Activated B cell treated with CpG ODN at 0.5 μM for 24 hours (primary cell): ENCODE measurements at regions not wholly inside any gene's neighbourhood (a gene's known extent, or its start where the extent isn't known, plus 50 kb on each side); places are given as distances from the start of the nearest gene placed in this dataset.

Source experiments
- ATAC-seq: fragments of 200-7000 bp; cut with Tn5 transposase; one replicate; pipeline ENCODE4 v1.10.0; 2021; ENCODE audit warnings: low read depth, mild to moderate bottlenecking, moderate library complexity
- CTCF ChIA-PET: fragments of 350-600 bp; sonication (Branson Sonifier 250); formaldehyde crosslinking; loops from one replicate; lab custom pipeline; 2021; ENCODE audit warnings: antibody characterized with exemption; lab: Charles Lee
- POLR2A ChIA-PET: fragments of 350-600 bp; sonication (Branson Sonifier 250); formaldehyde crosslinking; loops from one replicate; lab custom pipeline; 2021; ENCODE audit warnings: antibody characterized with exemption; lab: Charles Lee
- DNase-seq: peaks from one replicate; pipeline ENCODE4 v3.0.0; 2022
- H3K27ac Mint-ChIP-seq: one replicate; pipeline ENCODE4 v1.8.0; 2020; ENCODE audit warnings: mixed read lengths
- H3K27me3 Mint-ChIP-seq: one replicate; pipeline ENCODE4 v1.8.0; 2021; ENCODE audit warnings: mixed read lengths
- H3K36me3 Mint-ChIP-seq: one replicate; pipeline ENCODE4 v1.8.0; 2021; ENCODE audit warnings: low read depth, mixed read lengths
- H3K4me1 Mint-ChIP-seq: one replicate; pipeline ENCODE4 v1.8.0; 2021; ENCODE audit warnings: mixed read lengths
- H3K4me3 Mint-ChIP-seq: one replicate; pipeline ENCODE4 v1.8.0; 2020; ENCODE audit warnings: mild to moderate bottlenecking, mixed read lengths
- H3K9me3 Mint-ChIP-seq: one replicate; pipeline ENCODE4 v1.8.0; 2020; ENCODE audit warnings: mixed read lengths
- CTCF ChIP-seq: fragments of 200-600 bp; IDR thresholded peaks from one replicate; pipeline ENCODE4 v1.8.0; 2022; ENCODE audit warnings: antibody characterized with exemption, mild to moderate bottlenecking
- intact Hi-C: fragments of 100-400 bp; cut with micrococcal nuclease; formaldehyde crosslinking; loops from one replicate; pipeline ENCODE4 v1.15.1; 2024

GRCh38 chr4:160020804-160021203 lies 917.9 kb downstream of the RAPGEF2 start:
- no peak for TF ChIP-seq CTCF
- intact Hi-C loops: no loop called here
- Mint-ChIP-seq H3K27ac (no peak overlapping the region), H3K36me3 (no peaks in the 10 kb centered on the region), H3K27me3 (no peaks in the 10 kb centered on the region), H3K4me3 (no peak overlapping the region), H3K9me3 (peaks cover 7% of the 10 kb centered on the region), H3K4me1 (no peaks in the 10 kb centered on the region)
- ChIA-PET CTCF (no interaction called here), POLR2A (no interaction called here)
- no peak for ATAC-seq
- DNase-seq: no peak

- CTCF ChIA-PET: no interaction called here
- no peaks in the 10 kb centered on the region for H3K27me3 Mint-ChIP-seq
- no peak overlapping the region for H3K27ac Mint-ChIP-seq
- no peak for TF ChIP-seq CTCF
- DNase-seq (no peak), ATAC-seq (no peak)
- intact Hi-C loops: no loop called here
- no peaks in the 10 kb centered on the region for H3K36me3 Mint-ChIP-seq
- no peak overlapping the region for H3K4me3 Mint-ChIP-seq
- POLR2A ChIA-PET: no interaction called here
- peaks cover 5% of the 10 kb centered on the region for H3K9me3 Mint-ChIP-seq
- H3K4me1 Mint-ChIP-seq: no peaks in the 10 kb centered on the region
These were observed 919.0 kb downstream of the RAPGEF2 start for GRCh38 chr4:160021870-160022269.

GRCh38 chr4:160026721-160027120 lies 923.8 kb downstream of the RAPGEF2 start:
- Mint-ChIP-seq H3K4me1 (no peaks in the 10 kb centered on the region), H3K9me3 (peaks cover 2% of the 10 kb centered on the region), H3K4me3 (no peak overlapping the region), H3K27me3 (no peaks in the 10 kb centered on the region), H3K27ac (no peak overlapping the region), H3K36me3 (no peaks in the 10 kb centered on the region)
- CTCF ChIA-PET: no interaction called here
- no peak for TF ChIP-seq CTCF
- intact Hi-C loops: no loop called here
- DNase-seq (no peak), ATAC-seq (no peak)
- POLR2A ChIA-PET: no interaction called here

- TF ChIP-seq CTCF: no peak
- Mint-ChIP-seq H3K4me1 (no peaks in the 10 kb centered on the region), H3K9me3 (no peaks in the 10 kb centered on the region), H3K27ac (no peak overlapping the region), H3K27me3 (no peaks in the 10 kb centered on the region), H3K36me3 (no peaks in the 10 kb centered on the region), H3K4me3 (no peak overlapping the region)
- ChIA-PET CTCF (no interaction called here), POLR2A (no interaction called here)
- ATAC-seq (no peak), DNase-seq (no peak)
- intact Hi-C loops: no loop called here
These were observed 931.6 kb downstream of the RAPGEF2 start for GRCh38 chr4:160034501-160034900.

DNA sequence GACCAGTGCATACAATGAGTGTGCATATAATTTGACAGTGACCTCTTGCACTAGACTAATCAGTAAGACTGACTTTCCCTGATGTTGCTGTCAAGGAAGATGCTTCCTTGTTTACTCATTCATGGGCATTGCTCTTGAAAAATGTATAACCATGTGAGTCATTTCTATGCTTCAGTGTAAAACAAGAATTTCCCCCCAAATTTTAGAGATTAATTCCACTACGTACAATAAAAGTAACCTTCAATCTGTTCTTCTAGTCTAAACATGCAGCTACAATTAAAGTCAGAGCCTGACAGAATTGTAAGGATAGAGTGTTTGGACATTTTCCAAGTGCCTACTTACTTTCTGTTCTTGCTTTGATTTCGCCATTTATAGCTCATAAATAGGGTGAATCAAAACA lies 935.7 kb downstream of the RAPGEF2 start:
- H3K4me1 Mint-ChIP-seq: no peaks in the 10 kb centered on the region
- no peaks in the 10 kb centered on the region for H3K9me3 Mint-ChIP-seq
- ChIA-PET CTCF (no interaction called here), POLR2A (no interaction called here)
- DNase-seq (no peak), ATAC-seq (no peak)
- H3K4me3 Mint-ChIP-seq: no peak overlapping the region
- no peak for TF ChIP-seq CTCF
- no peak overlapping the region for H3K27ac Mint-ChIP-seq
- H3K36me3 Mint-ChIP-seq: no peaks in the 10 kb centered on the region
- no peaks in the 10 kb centered on the region for H3K27me3 Mint-ChIP-seq
- intact Hi-C loops: no loop called here
